ENCODE measurements at regions not wholly inside any gene's neighbourhood (a gene's known extent, or its start where the extent isn't known, plus 50 kb on each side); places are given as distances from the start of the nearest gene placed in this dataset.

GRCh38 chr18:1034971-1035370, 130.3 kb downstream of the ADCYAP1 start:
- H3K18ac ChIP-seq (ENCODE audit: low read depth in 1 of 2, low read length in 2 of 2), result no peak overlapping the region
- H4K91ac ChIP-seq (ENCODE audit: low read length), result no peak overlapping the region
- no peak overlapping the region for H3K14ac ChIP-seq (ENCODE audit: low read length in 2 of 2)
- no peaks in the 10 kb centered on the region for H3K4me1 ChIP-seq (ENCODE audit: control insufficient read depth, insufficient read depth, low read depth, low read length)
- 97% methylated on average over 6 of the region's 6 CpGs for WGBS
- no peak overlapping the region for H2BK5ac ChIP-seq (ENCODE audit: low read depth, low read length, poor library complexity, severe bottlenecking)
- no peaks in the 10 kb centered on the region for H3K79me1 ChIP-seq (replicated peaks; ENCODE audit: low read length, poor library complexity, severe bottlenecking)
- H2BK12ac ChIP-seq (ENCODE audit: low read length in 2 of 2), result no peak overlapping the region
- H3K23ac ChIP-seq (ENCODE audit: low read length in 2 of 2), result no peak overlapping the region
- H2AFZ ChIP-seq (ENCODE audit: low read depth, low read length), result no peak overlapping the region
- no peak overlapping the region for H3K4me2 ChIP-seq (ENCODE audit: low read length, poor library complexity, severe bottlenecking)
- no peak overlapping the region for H3K4me3 ChIP-seq (ENCODE audit: insufficient read depth in 1 of 2, low read depth in 1 of 2, low read length in 2 of 2)
- no peak for DNase-seq
- H3K27me3 ChIP-seq (ENCODE audit: control insufficient read depth in 1 of 2, insufficient read depth in 1 of 2, low read length in 2 of 2), result no peaks in the 10 kb centered on the region
- H3K9me3 ChIP-seq (ENCODE audit: control insufficient read depth, low read length), result peaks cover 5% of the 10 kb centered on the region
- no peak overlapping the region for H3K9ac ChIP-seq (ENCODE audit: low read length)
- H3K4ac ChIP-seq (ENCODE audit: low read depth in 1 of 2, low read length in 2 of 2), result no peak overlapping the region
- H3K27ac ChIP-seq (ENCODE audit: low read length, poor library complexity, severe bottlenecking), result no peak overlapping the region
- H4K8ac ChIP-seq (ENCODE audit: low read length), result no peak overlapping the region
- no peak overlapping the region for H2AK5ac ChIP-seq (ENCODE audit: low read length, severe bottlenecking)
- H2BK120ac ChIP-seq (ENCODE audit: low read depth, low read length), result no peak overlapping the region
- no peaks in the 10 kb centered on the region for H3K36me3 ChIP-seq (ENCODE audit: control insufficient read depth in 1 of 2, insufficient read depth in 2 of 2, low read depth in 1 of 2, low read length in 2 of 2)
- H2BK15ac ChIP-seq (ENCODE audit: low read depth, poor library complexity, severe bottlenecking), result no peak overlapping the region

GRCh38 chr18:1036926-1037325, 132.3 kb downstream of the ADCYAP1 start:
- no peak overlapping the region for H3K27ac ChIP-seq (ENCODE audit: low read length, poor library complexity, severe bottlenecking)
- no peak overlapping the region for H3K4me2 ChIP-seq (ENCODE audit: low read length, poor library complexity, severe bottlenecking)
- H4K91ac ChIP-seq (ENCODE audit: low read length), result no peak overlapping the region
- H3K18ac ChIP-seq (ENCODE audit: low read depth in 1 of 2, low read length in 2 of 2), result no peak overlapping the region
- 93% methylated on average over 3 of the region's 3 CpGs for WGBS
- H3K79me1 ChIP-seq (replicated peaks; ENCODE audit: low read length, poor library complexity, severe bottlenecking), result no peaks in the 10 kb centered on the region
- H3K4ac ChIP-seq (ENCODE audit: low read depth in 1 of 2, low read length in 2 of 2), result no peak overlapping the region
- no peaks in the 10 kb centered on the region for H3K4me1 ChIP-seq (ENCODE audit: control insufficient read depth, insufficient read depth, low read depth, low read length)
- no peak for DNase-seq
- H3K14ac ChIP-seq (ENCODE audit: low read length in 2 of 2), result no peak overlapping the region
- H3K9me3 ChIP-seq (ENCODE audit: control insufficient read depth, low read length), result peaks cover 13% of the 10 kb centered on the region
- H3K27me3 ChIP-seq (ENCODE audit: control insufficient read depth in 1 of 2, insufficient read depth in 1 of 2, low read length in 2 of 2), result no peaks in the 10 kb centered on the region
- no peak overlapping the region for H2BK120ac ChIP-seq (ENCODE audit: low read depth, low read length)
- H3K4me3 ChIP-seq (ENCODE audit: insufficient read depth in 1 of 2, low read depth in 1 of 2, low read length in 2 of 2), result no peak overlapping the region
- H3K36me3 ChIP-seq (ENCODE audit: control insufficient read depth in 1 of 2, insufficient read depth in 2 of 2, low read depth in 1 of 2, low read length in 2 of 2), result no peaks in the 10 kb centered on the region
- H2BK15ac ChIP-seq (ENCODE audit: low read depth, poor library complexity, severe bottlenecking), result no peak overlapping the region
- H3K23ac ChIP-seq (ENCODE audit: low read length in 2 of 2), result no peak overlapping the region
- no peak overlapping the region for H4K8ac ChIP-seq (ENCODE audit: low read length)
- no peak overlapping the region for H2BK12ac ChIP-seq (ENCODE audit: low read length in 2 of 2)
- no peak overlapping the region for H2AK5ac ChIP-seq (ENCODE audit: low read length, severe bottlenecking)
- H2AFZ ChIP-seq (ENCODE audit: low read depth, low read length), result no peak overlapping the region
- H2BK5ac ChIP-seq (ENCODE audit: low read depth, low read length, poor library complexity, severe bottlenecking), result no peak overlapping the region
- no peak overlapping the region for H3K9ac ChIP-seq (ENCODE audit: low read length)

GRCh38 chr18:1037776-1038175, 133.1 kb downstream of the ADCYAP1 start:
- WGBS, result 70% methylated on average over 1 of the region's 2 CpGs
- Histone ChIP-seq H2BK120ac (ENCODE audit: low read depth, low read length) (no peak overlapping the region), H3K18ac (ENCODE audit: low read depth in 1 of 2, low read length in 2 of 2) (no peak overlapping the region), H3K23ac (ENCODE audit: low read length in 2 of 2) (no peak overlapping the region), H2BK12ac (ENCODE audit: low read length in 2 of 2) (no peak overlapping the region), H2AFZ (ENCODE audit: low read depth, low read length) (no peak overlapping the region), H3K36me3 (ENCODE audit: control insufficient read depth in 1 of 2, insufficient read depth in 2 of 2, low read depth in 1 of 2, low read length in 2 of 2) (no peaks in the 10 kb centered on the region), H2AK5ac (ENCODE audit: low read length, severe bottlenecking) (no peak overlapping the region), H4K8ac (ENCODE audit: low read length) (no peak overlapping the region), H3K9me3 (ENCODE audit: control insufficient read depth, low read length) (peaks cover 16% of the 10 kb centered on the region), H3K27ac (ENCODE audit: low read length, poor library complexity, severe bottlenecking) (no peak overlapping the region), H2BK15ac (ENCODE audit: low read depth, poor library complexity, severe bottlenecking) (no peak overlapping the region), H2BK5ac (ENCODE audit: low read depth, low read length, poor library complexity, severe bottlenecking) (no peak overlapping the region), H3K9ac (ENCODE audit: low read length) (no peak overlapping the region), H3K4me3 (ENCODE audit: insufficient read depth in 1 of 2, low read depth in 1 of 2, low read length in 2 of 2) (no peak overlapping the region), H4K91ac (ENCODE audit: low read length) (no peak overlapping the region), H3K27me3 (ENCODE audit: control insufficient read depth in 1 of 2, insufficient read depth in 1 of 2, low read length in 2 of 2) (no peaks in the 10 kb centered on the region), H3K4me2 (ENCODE audit: low read length, poor library complexity, severe bottlenecking) (no peak overlapping the region), H3K14ac (ENCODE audit: low read length in 2 of 2) (no peak overlapping the region), H3K4me1 (ENCODE audit: control insufficient read depth, insufficient read depth, low read depth, low read length) (no peaks in the 10 kb centered on the region), H3K79me1 (replicated peaks; ENCODE audit: low read length, poor library complexity, severe bottlenecking) (no peaks in the 10 kb centered on the region), H3K4ac (ENCODE audit: low read depth in 1 of 2, low read length in 2 of 2) (no peak overlapping the region)
- no peak for DNase-seq

DNA sequence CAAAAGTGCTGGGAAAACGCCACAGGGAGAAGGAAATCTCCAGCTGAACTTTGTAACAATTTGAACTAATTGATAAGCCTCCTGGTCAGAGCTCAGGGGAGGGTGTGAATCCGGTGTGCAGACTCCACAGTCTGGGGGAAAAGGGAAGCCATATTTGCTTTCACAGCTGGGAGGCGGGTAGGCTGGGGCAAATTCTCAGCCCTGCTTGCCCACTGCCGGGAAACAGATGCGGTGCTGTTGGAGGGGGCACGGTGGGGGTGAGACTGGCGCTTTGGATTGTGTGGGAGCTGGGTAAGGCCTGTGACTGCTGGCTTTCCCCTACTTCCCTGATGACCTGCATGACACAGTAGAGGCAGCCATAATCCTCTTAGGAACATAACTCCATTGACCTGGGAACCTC, 134.8 kb downstream of the ADCYAP1 start:
- Histone ChIP-seq H3K23ac (ENCODE audit: low read length in 2 of 2) (no peak overlapping the region), H3K36me3 (ENCODE audit: control insufficient read depth in 1 of 2, insufficient read depth in 2 of 2, low read depth in 1 of 2, low read length in 2 of 2) (no peaks in the 10 kb centered on the region), H3K4ac (ENCODE audit: low read depth in 1 of 2, low read length in 2 of 2) (no peak overlapping the region), H2BK15ac (ENCODE audit: low read depth, poor library complexity, severe bottlenecking) (no peak overlapping the region), H4K8ac (ENCODE audit: low read length) (no peak overlapping the region), H2BK120ac (ENCODE audit: low read depth, low read length) (no peak overlapping the region), H3K79me1 (replicated peaks; ENCODE audit: low read length, poor library complexity, severe bottlenecking) (no peaks in the 10 kb centered on the region), H3K4me2 (ENCODE audit: low read length, poor library complexity, severe bottlenecking) (no peak overlapping the region), H3K14ac (ENCODE audit: low read length in 2 of 2) (no peak overlapping the region), H3K27me3 (ENCODE audit: control insufficient read depth in 1 of 2, insufficient read depth in 1 of 2, low read length in 2 of 2) (no peaks in the 10 kb centered on the region), H3K9me3 (ENCODE audit: control insufficient read depth, low read length) (peaks cover 16% of the 10 kb centered on the region), H3K9ac (ENCODE audit: low read length) (no peak overlapping the region), H2BK12ac (ENCODE audit: low read length in 2 of 2) (no peak overlapping the region), H3K4me3 (ENCODE audit: insufficient read depth in 1 of 2, low read depth in 1 of 2, low read length in 2 of 2) (no peak overlapping the region), H4K91ac (ENCODE audit: low read length) (no peak overlapping the region), H2AK5ac (ENCODE audit: low read length, severe bottlenecking) (no peak overlapping the region), H3K4me1 (ENCODE audit: control insufficient read depth, insufficient read depth, low read depth, low read length) (no peaks in the 10 kb centered on the region), H2BK5ac (ENCODE audit: low read depth, low read length, poor library complexity, severe bottlenecking) (no peak overlapping the region), H2AFZ (ENCODE audit: low read depth, low read length) (no peak overlapping the region), H3K18ac (ENCODE audit: low read depth in 1 of 2, low read length in 2 of 2) (no peak overlapping the region), H3K27ac (ENCODE audit: low read length, poor library complexity, severe bottlenecking) (no peak overlapping the region)
- 88% methylated on average over 4 of the region's 7 CpGs for WGBS
- DNase-seq, result no peak
